IMR-90 (cell line): ENCODE measurements at regions not wholly inside any gene's neighbourhood (a gene's known extent, or its start where the extent isn't known, plus 50 kb on each side); places are given as distances from the start of the nearest gene placed in this dataset.

ENCODE experiments used
- ATAC-seq: fragments of 200-7000 bp; cut with Tn5 transposase; 2 replicates; pipeline ENCODE4 v1.9.1; 2020; ENCODE audit warnings: low read depth, mild to moderate bottlenecking, moderate library complexity
- BruUV-seq: library from RNA; stranded (reverse); fragments of 400-500 nt; replicated peaks from 2 replicates; lab custom pipeline; 2021; lab: Mats Ljungman, UMichigan
- CTCF ChIA-PET: fragments of 300-600 bp; formaldehyde crosslinking; extraction: SDS; loops from one replicate; lab custom pipeline; 2021; ENCODE audit warnings: antibody characterized with exemption; lab: Yijun Ruan, JAX
- POLR2A ChIA-PET: fragments of 300-600 bp; sonication (Branson Sonifier 250); formaldehyde crosslinking; loops from one replicate; lab custom pipeline; 2022; ENCODE audit warnings: antibody characterized with exemption; ENCODE audit not compliant: unreplicated experiment; lab: Charles Lee
- DNase-seq: peaks from one replicate; pipeline ENCODE4 v3.0.0; 2013
- H2AFZ ChIP-seq: replicated peaks from 2 replicates; pipeline ENCODE3; 2013; ENCODE audit warnings: low read length, mild to moderate bottlenecking; ENCODE audit not compliant: poor library complexity
- H2AK5ac ChIP-seq: 2 replicates; pipeline ENCODE4 v1.6.1; 2013; ENCODE audit warnings: low read depth, low read length, inconsistent platforms
- H2AK9ac ChIP-seq: replicated peaks from 2 replicates; pipeline ENCODE3; 2013; ENCODE audit warnings: mild to moderate bottlenecking, low read depth, low read length, moderate library complexity; ENCODE audit not compliant: poor library complexity
- H2BK120ac ChIP-seq: 2 replicates; pipeline ENCODE4 v1.6.1; 2013; ENCODE audit warnings: low read depth, low read length, inconsistent platforms
- H2BK15ac ChIP-seq: 3 replicates; pipeline ENCODE4 v1.6.1; 2013; ENCODE audit warnings: low read depth, low read length, inconsistent platforms
- H2BK20ac ChIP-seq: 2 replicates; pipeline ENCODE4 v1.6.1; 2013; ENCODE audit warnings: low read depth, mild to moderate bottlenecking, inconsistent platforms, low read length, moderate library complexity
- H2BK5ac ChIP-seq: 2 replicates; pipeline ENCODE4 v1.6.1; 2013; ENCODE audit warnings: mild to moderate bottlenecking, low read depth, low read length, inconsistent platforms; ENCODE audit not compliant: poor library complexity, severe bottlenecking
- H3K14ac ChIP-seq: replicated peaks from 2 replicates; pipeline ENCODE4 v1.6.1; 2013; ENCODE audit warnings: low read depth, low read length, inconsistent platforms
- H3K18ac ChIP-seq: 2 replicates; pipeline ENCODE4 v1.6.1; 2013; ENCODE audit warnings: low read depth, low read length, control low read depth
- H3K23ac ChIP-seq: 2 replicates; pipeline ENCODE4 v1.6.1; 2013; ENCODE audit warnings: low read depth, low read length, inconsistent platforms
- H3K27ac ChIP-seq: 2 replicates; pipeline ENCODE4 v1.5.1; 2013; ENCODE audit warnings: mild to moderate bottlenecking, control low read depth, low read length; ENCODE audit not compliant: insufficient read depth
- H3K27me3 ChIP-seq: 2 replicates; pipeline ENCODE4 v1.6.1; 2013; ENCODE audit warnings: low read length; ENCODE audit not compliant: control insufficient read depth, insufficient read depth
- H3K36me3 ChIP-seq: 2 replicates; pipeline ENCODE4 v1.6.1; 2013; ENCODE audit warnings: low read length, mixed read lengths; ENCODE audit not compliant: control insufficient read depth, insufficient read depth
- H3K4ac ChIP-seq: 2 replicates; pipeline ENCODE4 v1.6.1; 2013; ENCODE audit warnings: low read depth, low read length, inconsistent platforms
- H3K4me1 ChIP-seq: 2 replicates; pipeline ENCODE4 v1.6.1; 2013; ENCODE audit warnings: low read length, mixed read lengths; ENCODE audit not compliant: control insufficient read depth, insufficient read depth
- H3K4me2 ChIP-seq: 2 replicates; pipeline ENCODE4 v1.6.1; 2013; ENCODE audit warnings: low read depth, mild to moderate bottlenecking, control low read depth, low read length, moderate library complexity
- H3K4me3 ChIP-seq: 2 replicates; pipeline ENCODE4 v1.5.1; 2013; ENCODE audit warnings: low read depth, mild to moderate bottlenecking, control low read depth, low read length, moderate library complexity; ENCODE audit not compliant: insufficient read depth
- H3K56ac ChIP-seq: 2 replicates; pipeline ENCODE4 v1.6.1; 2013; ENCODE audit warnings: low read length, inconsistent platforms; ENCODE audit not compliant: insufficient read depth; ENCODE audit errors: extremely low read depth
- H3K79me1 ChIP-seq, 2 experiments: 2 replicates each; pipeline ENCODE4 v1.6.1; 2013; ENCODE audit warnings: low read length in 2 of 2, inconsistent platforms in 1 of 2, low read depth in 1 of 2
- H3K9ac ChIP-seq: 2 replicates; pipeline ENCODE4 v1.6.1; 2013; ENCODE audit warnings: low read depth, low read length, control low read depth
- H3K9me1 ChIP-seq: 2 replicates; pipeline ENCODE4 v1.6.1; 2013; ENCODE audit warnings: low read length, inconsistent platforms; ENCODE audit not compliant: insufficient read depth
- H3K9me3 ChIP-seq: 2 replicates; pipeline ENCODE4 v1.6.1; 2013; ENCODE audit warnings: low read length; ENCODE audit not compliant: control insufficient read depth, insufficient read depth
- H4K20me1 ChIP-seq: 2 replicates; pipeline ENCODE4 v1.6.1; 2013; ENCODE audit warnings: low read length, inconsistent platforms; ENCODE audit not compliant: insufficient read depth
- H4K5ac ChIP-seq: 2 replicates; pipeline ENCODE4 v1.6.1; 2013; ENCODE audit warnings: mild to moderate bottlenecking, low read depth, low read length, control low read depth
- H4K8ac ChIP-seq, 2 experiments: 2 replicates each; pipeline ENCODE4 v1.6.1; 2013; ENCODE audit warnings: low read depth in 2 of 2, low read length in 2 of 2, control low read depth in 1 of 2, inconsistent platforms in 1 of 2
- H4K91ac ChIP-seq: 2 replicates; pipeline ENCODE4 v1.6.1; 2013; ENCODE audit warnings: low read depth, low read length, inconsistent platforms; ENCODE audit not compliant: insufficient read depth
- CHD1 ChIP-seq: IDR thresholded peaks from 2 replicates; pipeline ENCODE4 v1.6.1; 2012; ENCODE audit warnings: low read depth, low read length, improper control_type of control experiment
- MAFK ChIP-seq: IDR thresholded peaks from 2 replicates; pipeline ENCODE4 v1.6.1; 2012; ENCODE audit warnings: low read depth, low read length, improper control_type of control experiment
- MAZ ChIP-seq: IDR thresholded peaks from 2 replicates; pipeline ENCODE4 v1.6.1; 2012; ENCODE audit warnings: low read depth, mild to moderate bottlenecking, low read length, improper control_type of control experiment, moderate library complexity, borderline replicate concordance
- NFE2L2 ChIP-seq: fragments of 150-350 bp; IDR thresholded peaks from 2 replicates; pipeline ENCODE4 v1.6.1; 2016; ENCODE audit warnings: low read depth, mild to moderate bottlenecking, low read length
- RFX5 ChIP-seq: IDR thresholded peaks from 2 replicates; pipeline ENCODE4 v1.8.0; 2012; ENCODE audit warnings: low read depth, mild to moderate bottlenecking, low read length, moderate library complexity
- dilution Hi-C: fragments of 300-500 bp; cut with HindIII; formaldehyde crosslinking; loops from one replicate; pipeline ENCODE4 v1.14.3; 2018; ENCODE audit warnings: low sequenced_read_pairs; ENCODE audit not compliant: unreplicated experiment
- in situ Hi-C: fragments of 300-500 bp; cut with MboI; formaldehyde crosslinking; loops from 3 replicates; pipeline ENCODE4 v1.14.3; 2019; ENCODE audit warnings: low sequenced_read_pairs, inconsistent platforms, mixed read lengths
- intact Hi-C: fragments of 100-400 bp; cut with micrococcal nuclease; formaldehyde crosslinking; loops from 2 replicates; pipeline ENCODE4 v1.10.0; 2022

DNA sequence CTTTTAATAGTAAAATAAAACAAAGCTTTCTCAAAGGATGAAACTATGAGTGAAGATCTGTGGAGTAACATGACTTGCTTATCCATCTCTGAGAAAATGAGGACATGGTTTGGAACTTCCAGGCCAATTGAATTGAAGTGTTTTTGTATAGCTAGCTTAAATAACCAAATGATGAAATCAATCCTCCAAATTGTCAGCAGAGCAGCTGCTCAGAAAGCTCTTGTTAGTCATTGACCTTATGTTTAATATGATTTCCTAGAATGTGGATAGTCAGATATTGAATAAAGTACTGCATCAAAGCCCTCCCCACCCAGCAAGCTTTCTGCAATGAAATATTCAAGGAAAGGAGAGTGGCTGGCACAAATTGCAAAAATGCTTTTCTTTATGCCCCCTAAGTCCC lies 437.2 kb downstream of the MFSD1 start:
- Histone ChIP-seq H3K9me3 (no peaks in the 10 kb centered on the region), H3K9ac (no peak overlapping the region), H3K4ac (no peak overlapping the region), H2BK15ac (no peak overlapping the region), H3K27ac (no peak overlapping the region), H2BK20ac (no peak overlapping the region), H2BK120ac (no peak overlapping the region), H3K9me1 (no peaks in the 10 kb centered on the region), H4K91ac (no peak overlapping the region), H3K36me3 (no peaks in the 10 kb centered on the region), H3K56ac (no peak overlapping the region), H3K23ac (no peak overlapping the region), H4K20me1 (no peaks in the 10 kb centered on the region), H3K18ac (no peak overlapping the region), H4K8ac (no peak overlapping the region), H3K4me3 (no peak overlapping the region), H2BK5ac (no peak overlapping the region), H3K4me2 (no peak overlapping the region), H2AK5ac (no peak overlapping the region), H3K4me1 (no peaks in the 10 kb centered on the region), H2AK9ac (no peak overlapping the region), H3K14ac (no peak overlapping the region), H3K27me3 (no peaks in the 10 kb centered on the region), H3K79me1 (no peaks in the 10 kb centered on the region), H2AFZ (no peak overlapping the region), H4K5ac (no peak overlapping the region)
- DNase-seq (no peak), ATAC-seq (no peak)
- TF ChIP-seq CHD1 (no peak), MAFK (no peak), RFX5 (no peak), NFE2L2 (no peak), MAZ (no peak)
- dilution Hi-C loops: no loop called here
- intact Hi-C loops: no loop called here
- BruUV-seq: no TSS peak
- in situ Hi-C loops: no loop called here
- POLR2A ChIA-PET: no interaction called here
- CTCF ChIA-PET: interaction anchor here (0.7 to 0.8 kb wide), 2 partner anchors 241 to 1387 kb away, joined by 3 read pairs; no protein-coding TSS in a partner anchor
